ENCODE measurements at regions not wholly inside any gene's neighbourhood (a gene's known extent, or its start where the extent isn't known, plus 50 kb on each side); places are given as distances from the start of the nearest gene placed in this dataset.
"Not testable (repeated sequence)": the region's sequence is repeated elsewhere in the genome, so short reads cannot be mapped to it uniquely, and the experiment has no call there.

GRCh38 chr3:118245312-118245711 lies 789.3 kb downstream of the IGSF11 start:
- CTCF ChIA-PET, result no interaction called here
- POLR2A ChIA-PET, result no interaction called here
- TF ChIP-seq ARNT (IDR thresholded peaks at IDR 0.05) (no peak), NFRKB (IDR thresholded peaks at IDR 0.05) (no peak), LEF1 (IDR thresholded peaks at IDR 0.05; ENCODE audit: borderline replicate concordance) (no peak), SUZ12 (IDR thresholded peaks at IDR 0.05) (no peak), BHLHE40 (IDR thresholded peaks at IDR 0.05; ENCODE audit: borderline replicate concordance) (no peak), FOXM1 (IDR thresholded peaks at IDR 0.05; ENCODE audit: borderline replicate concordance) (no peak), HDGF (IDR thresholded peaks at IDR 0.05; ENCODE audit: borderline replicate concordance) (no peak), FOXA1 (IDR thresholded peaks at IDR 0.05) (no peak), SP1 (IDR thresholded peaks at IDR 0.05) (no peak)
- no peak for DNase-seq (ENCODE audit: extremely low spot score)

GRCh38 chr3:118258850-118259249 lies 775.8 kb downstream of the IGSF11 start:
- POLR2A ChIA-PET; DNase-seq (ENCODE audit: extremely low spot score); CTCF ChIA-PET: not testable (repeated sequence)

GRCh38 chr3:118262800-118263402 lies 771.7 kb downstream of the IGSF11 start:
- TF ChIP-seq ELF4 (IDR thresholded peaks at IDR 0.05) (no peak), HDGF (IDR thresholded peaks at IDR 0.05; ENCODE audit: borderline replicate concordance) (no peak), ARNT (IDR thresholded peaks at IDR 0.05) (no peak), L3MBTL2 (conservative IDR thresholded peaks at IDR 0.05) (no peak), PKNOX1 (IDR thresholded peaks at IDR 0.05) (no peak), ZNF384 (IDR thresholded peaks at IDR 0.05) (no peak), FOXK2 (IDR thresholded peaks at IDR 0.05) (no peak), CTBP1 (IDR thresholded peaks at IDR 0.05; ENCODE audit: borderline replicate concordance) (no peak), BHLHE40 (IDR thresholded peaks at IDR 0.05; ENCODE audit: borderline replicate concordance) (no peak), FOXA1 (IDR thresholded peaks at IDR 0.05) (no peak), FOXM1 (IDR thresholded peaks at IDR 0.05; ENCODE audit: borderline replicate concordance) (no peak), LEF1 (IDR thresholded peaks at IDR 0.05; ENCODE audit: borderline replicate concordance) (no peak), SP1 (IDR thresholded peaks at IDR 0.05) (no peak), TARDBP (IDR thresholded peaks at IDR 0.05) (no peak), SUZ12 (IDR thresholded peaks at IDR 0.05) (no peak), NFRKB (IDR thresholded peaks at IDR 0.05) (no peak)
- ChIA-PET CTCF (no interaction called here), POLR2A (no interaction called here)
- DNase-seq (ENCODE audit: extremely low spot score), result no peak

GRCh38 chr3:118267588-118267987 lies 767.1 kb downstream of the IGSF11 start:
- POLR2A ChIA-PET, result no interaction called here
- TF ChIP-seq LEF1 (IDR thresholded peaks at IDR 0.05; ENCODE audit: borderline replicate concordance) (no peak), SP1 (IDR thresholded peaks at IDR 0.05) (no peak), FOXK2 (IDR thresholded peaks at IDR 0.05) (no peak), HDGF (IDR thresholded peaks at IDR 0.05; ENCODE audit: borderline replicate concordance) (no peak), PKNOX1 (IDR thresholded peaks at IDR 0.05) (no peak), L3MBTL2 (conservative IDR thresholded peaks at IDR 0.05) (no peak), SUZ12 (IDR thresholded peaks at IDR 0.05) (no peak), ELF4 (IDR thresholded peaks at IDR 0.05) (no peak), TARDBP (IDR thresholded peaks at IDR 0.05) (no peak), NFRKB (IDR thresholded peaks at IDR 0.05) (no peak), FOXA1 (IDR thresholded peaks at IDR 0.05) (no peak), ZNF384 (IDR thresholded peaks at IDR 0.05) (no peak), FOXM1 (IDR thresholded peaks at IDR 0.05; ENCODE audit: borderline replicate concordance) (no peak), ARNT (IDR thresholded peaks at IDR 0.05) (no peak), BHLHE40 (IDR thresholded peaks at IDR 0.05; ENCODE audit: borderline replicate concordance) (no peak), CTBP1 (IDR thresholded peaks at IDR 0.05; ENCODE audit: borderline replicate concordance) (no peak)
- CTCF ChIA-PET, result no interaction called here
- DNase-seq (ENCODE audit: extremely low spot score), result no peak

- ChIA-PET CTCF (no interaction called here), POLR2A (no interaction called here)
- TF ChIP-seq TARDBP (IDR thresholded peaks at IDR 0.05) (no peak), ZNF384 (IDR thresholded peaks at IDR 0.05) (no peak), FOXA1 (IDR thresholded peaks at IDR 0.05) (no peak), ELF4 (IDR thresholded peaks at IDR 0.05) (no peak), FOXM1 (IDR thresholded peaks at IDR 0.05; ENCODE audit: borderline replicate concordance) (no peak), SUZ12 (IDR thresholded peaks at IDR 0.05) (no peak), L3MBTL2 (conservative IDR thresholded peaks at IDR 0.05) (no peak), HDGF (IDR thresholded peaks at IDR 0.05; ENCODE audit: borderline replicate concordance) (no peak), FOXK2 (IDR thresholded peaks at IDR 0.05) (no peak), ARNT (IDR thresholded peaks at IDR 0.05) (no peak), LEF1 (IDR thresholded peaks at IDR 0.05; ENCODE audit: borderline replicate concordance) (no peak), NFRKB (IDR thresholded peaks at IDR 0.05) (no peak), BHLHE40 (IDR thresholded peaks at IDR 0.05; ENCODE audit: borderline replicate concordance) (no peak), PKNOX1 (IDR thresholded peaks at IDR 0.05) (no peak), SP1 (IDR thresholded peaks at IDR 0.05) (no peak), CTBP1 (IDR thresholded peaks at IDR 0.05; ENCODE audit: borderline replicate concordance) (no peak)
- no peak for DNase-seq (ENCODE audit: extremely low spot score)
Observed at GRCh38 chr3:118269537-118270125, 765.0 kb downstream of the IGSF11 start.

GRCh38 chr3:118272991-118273390 lies 761.7 kb downstream of the IGSF11 start:
- TF ChIP-seq FOXA1 (IDR thresholded peaks at IDR 0.05) (no peak), ZNF384 (IDR thresholded peaks at IDR 0.05) (no peak), NFRKB (IDR thresholded peaks at IDR 0.05) (no peak), BHLHE40 (IDR thresholded peaks at IDR 0.05; ENCODE audit: borderline replicate concordance) (no peak), CTBP1 (IDR thresholded peaks at IDR 0.05; ENCODE audit: borderline replicate concordance) (no peak), SUZ12 (IDR thresholded peaks at IDR 0.05) (no peak), L3MBTL2 (conservative IDR thresholded peaks at IDR 0.05) (no peak), HDGF (IDR thresholded peaks at IDR 0.05; ENCODE audit: borderline replicate concordance) (no peak), FOXM1 (IDR thresholded peaks at IDR 0.05; ENCODE audit: borderline replicate concordance) (no peak), PKNOX1 (IDR thresholded peaks at IDR 0.05) (no peak), TARDBP (IDR thresholded peaks at IDR 0.05) (no peak), FOXK2 (IDR thresholded peaks at IDR 0.05) (no peak), ARNT (IDR thresholded peaks at IDR 0.05) (no peak)
- CTCF ChIA-PET, result no interaction called here
- DNase-seq (ENCODE audit: extremely low spot score), result no peak
- POLR2A ChIA-PET, result no interaction called here
